Choroid plexus epithelial cell (primary cell): ENCODE measurements at regions not wholly inside any gene's neighbourhood (a gene's known extent, or its start where the extent isn't known, plus 50 kb on each side); places are given as distances from the start of the nearest gene placed in this dataset.

Experiments
- DNase-seq: peaks from one replicate; pipeline ENCODE4 v3.0.0-alpha.2; 2010; ENCODE audit warnings: low read depth
- H3K4me3 ChIP-seq: 2 replicates; pipeline ENCODE4 v1.5.1; 2011; ENCODE audit warnings: low read depth, mild to moderate bottlenecking, control low read depth, low read length, moderate library complexity
- CTCF ChIP-seq: conservative IDR thresholded peaks from 2 replicates; pipeline ENCODE4 v1.5.1; 2011; ENCODE audit warnings: low read depth, mild to moderate bottlenecking, control low read depth, inconsistent platforms, low read length, moderate library complexity

GRCh38 chr13:21813844-21814243, 143.0 kb downstream of the FGF9 start:
- TF ChIP-seq CTCF = no peak
- no peak overlapping the region for H3K4me3 ChIP-seq
- DNase-seq = no peak

- no peak for TF ChIP-seq CTCF
- no peak for DNase-seq
- H3K4me3 ChIP-seq = no peak overlapping the region
Measured at GRCh38 chr13:21814604-21815003, 143.7 kb downstream of the FGF9 start.

GRCh38 chr13:21817878-21818277, 147.0 kb downstream of the FGF9 start:
- TF ChIP-seq CTCF = no peak
- H3K4me3 ChIP-seq = no peak overlapping the region
- no peak for DNase-seq

- no peak overlapping the region for H3K4me3 ChIP-seq
- no peak for DNase-seq
- TF ChIP-seq CTCF = no peak
Measured at GRCh38 chr13:21822029-21822428, 151.2 kb downstream of the FGF9 start.

GRCh38 chr13:21823416-21823815, 152.5 kb downstream of the FGF9 start:
- DNase-seq = no peak
- H3K4me3 ChIP-seq = no peak overlapping the region
- TF ChIP-seq CTCF = no peak

- H3K4me3 ChIP-seq = no peak overlapping the region
- DNase-seq = no peak
- TF ChIP-seq CTCF = no peak
Measured at GRCh38 chr13:21823949-21824348, 153.1 kb downstream of the FGF9 start.

- H3K4me3 ChIP-seq = no peak overlapping the region
- TF ChIP-seq CTCF = no peak
- DNase-seq = no peak
Measured at GRCh38 chr13:21825186-21825585, 154.3 kb downstream of the FGF9 start.
